Activated CD4-positive, CD25-positive, alpha-beta regulatory T cell treated with anti-CD3 and anti-CD28 coated beads, Interleukin-2, amount 50 U/mL, for 72 hours (primary cell): ENCODE measurements at regions not wholly inside any gene's neighbourhood (a gene's known extent, or its start where the extent isn't known, plus 50 kb on each side); places are given as distances from the start of the nearest gene placed in this dataset.

Experiments
- DNase-seq: peaks from one replicate; pipeline ENCODE4 v3.0.0; 2021

GRCh38 chr14:85798856-85799255 lies 268.9 kb downstream of the FLRT2 start:
- no peak for DNase-seq

GRCh38 chr14:85793533-85793932 lies 263.6 kb downstream of the FLRT2 start:
- no peak for DNase-seq

- no peak for DNase-seq
These were observed 259.6 kb downstream of the FLRT2 start for GRCh38 chr14:85789506-85789905.

- DNase-seq = no peak
These were observed 258.7 kb downstream of the FLRT2 start for GRCh38 chr14:85788470-85789233.

GRCh38 chr14:85766295-85766694 lies 236.4 kb downstream of the FLRT2 start:
- DNase-seq = no peak

- no peak for DNase-seq
These were observed 234.9 kb downstream of the FLRT2 start for GRCh38 chr14:85764822-85765221.

- no peak for DNase-seq
These were observed 232.6 kb downstream of the FLRT2 start for GRCh38 chr14:85762526-85762925.

- no peak for DNase-seq
These were observed 222.2 kb downstream of the FLRT2 start for GRCh38 chr14:85752175-85752574.

- DNase-seq = no peak
These were observed 214.6 kb downstream of the FLRT2 start for GRCh38 chr14:85744573-85744972.

GRCh38 chr14:85732031-85732430 lies 202.1 kb downstream of the FLRT2 start:
- DNase-seq = no peak

- DNase-seq = no peak
These were observed 201.2 kb downstream of the FLRT2 start for GRCh38 chr14:85731186-85731585.

- no peak for DNase-seq
These were observed 198.6 kb downstream of the FLRT2 start for GRCh38 chr14:85728476-85729065.

GRCh38 chr14:85714069-85714468 lies 184.1 kb downstream of the FLRT2 start:
- no peak for DNase-seq

- DNase-seq = no peak
These were observed 181.7 kb downstream of the FLRT2 start for GRCh38 chr14:85711620-85712019.
